ENCODE measurements at regions not wholly inside any gene's neighbourhood (a gene's known extent, or its start where the extent isn't known, plus 50 kb on each side); places are given as distances from the start of the nearest gene placed in this dataset.

DNA sequence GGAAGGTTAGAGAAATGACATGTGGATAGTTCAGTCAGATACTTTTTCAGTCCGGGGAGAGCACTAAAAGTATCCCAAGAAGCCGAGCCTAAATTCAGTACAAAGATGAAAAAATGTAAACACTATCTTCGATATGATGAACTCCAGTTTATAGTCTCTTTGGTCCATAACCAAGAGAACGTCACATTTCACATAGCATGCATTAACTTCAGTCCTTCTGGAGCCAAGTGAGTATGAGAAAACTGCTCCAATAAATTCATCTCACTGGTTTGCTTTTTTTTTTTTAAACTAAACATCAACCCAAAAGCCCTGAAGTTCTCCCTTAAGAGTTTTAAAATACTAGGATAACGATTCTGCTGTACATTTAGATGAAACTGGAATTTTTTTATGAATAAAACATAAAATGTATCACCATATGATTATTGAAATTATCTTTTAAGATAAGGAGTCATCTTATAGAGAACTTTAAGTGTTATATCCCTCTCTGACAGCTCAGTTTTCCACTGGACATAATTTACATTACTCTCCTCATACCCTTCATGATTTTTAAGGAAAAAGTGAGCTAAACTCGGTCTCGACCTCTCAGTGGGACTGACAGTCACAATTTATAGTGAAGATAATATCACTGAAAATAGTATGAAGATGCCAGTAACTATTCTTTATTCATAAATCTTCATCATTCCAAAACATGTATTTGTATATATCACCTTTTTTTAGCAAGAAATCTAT lies 841.5 kb upstream of the FLRT2 start:
- Mint-ChIP-seq H3K27ac (no peak overlapping the region), H3K4me3 (no peak overlapping the region), H3K36me3 (no peaks in the 10 kb centered on the region), H3K4me1 (no peaks in the 10 kb centered on the region), H3K27me3 (ENCODE audit: low read depth in 3 of 3) (peaks cover 0 to 2% (median 0%) of the 10 kb centered on the region in 3 donors), H3K9me3 (peaks cover 0 to 11% (median 7%) of the 10 kb centered on the region in 7 donors)
- Histone ChIP-seq H3K4me2 (replicated peaks; ENCODE audit: extremely low read depth, low read length, poor library complexity, severe bottlenecking) (no peak overlapping the region), H3K9me3 (replicated peaks in 1 of 2; ENCODE audit: control insufficient read depth in 1 of 2, insufficient read depth in 1 of 2, low read length in 2 of 2) (peaks cover 5 to 6% of the 10 kb centered on the region in 2 donors), H3K9ac (ENCODE audit: insufficient read depth, low read length, poor library complexity, severe bottlenecking) (no peak overlapping the region), H2AFZ (ENCODE audit: insufficient read depth, low read depth, low read length, poor library complexity, severe bottlenecking) (no peak overlapping the region), H3K4me3 (replicated peaks in 1 of 3; ENCODE audit: low read depth in 2 of 3, low read length in 3 of 3) (no peak overlapping the region), H4K20me1 (ENCODE audit: insufficient read depth, low read length) (no peaks in the 10 kb centered on the region), H3K36me3 (replicated peaks in 1 of 2; ENCODE audit: control insufficient read depth in 1 of 2, insufficient read depth in 2 of 2, low read length in 2 of 2) (no peaks in the 10 kb centered on the region), H3K4me1 (ENCODE audit: control insufficient read depth in 1 of 2, insufficient read depth in 2 of 2, low read length in 2 of 2) (no peaks in the 10 kb centered on the region), H3K79me2 (ENCODE audit: insufficient read depth, low read length) (no peaks in the 10 kb centered on the region), H3K27ac (ENCODE audit: low read depth in 1 of 2, low read length in 2 of 2) (no peak overlapping the region), H3K27me3 (ENCODE audit: control insufficient read depth in 2 of 2, insufficient read depth in 2 of 2, low read length in 2 of 2) (no peaks in the 10 kb centered on the region)
- TF ChIP-seq, protein P1, sequence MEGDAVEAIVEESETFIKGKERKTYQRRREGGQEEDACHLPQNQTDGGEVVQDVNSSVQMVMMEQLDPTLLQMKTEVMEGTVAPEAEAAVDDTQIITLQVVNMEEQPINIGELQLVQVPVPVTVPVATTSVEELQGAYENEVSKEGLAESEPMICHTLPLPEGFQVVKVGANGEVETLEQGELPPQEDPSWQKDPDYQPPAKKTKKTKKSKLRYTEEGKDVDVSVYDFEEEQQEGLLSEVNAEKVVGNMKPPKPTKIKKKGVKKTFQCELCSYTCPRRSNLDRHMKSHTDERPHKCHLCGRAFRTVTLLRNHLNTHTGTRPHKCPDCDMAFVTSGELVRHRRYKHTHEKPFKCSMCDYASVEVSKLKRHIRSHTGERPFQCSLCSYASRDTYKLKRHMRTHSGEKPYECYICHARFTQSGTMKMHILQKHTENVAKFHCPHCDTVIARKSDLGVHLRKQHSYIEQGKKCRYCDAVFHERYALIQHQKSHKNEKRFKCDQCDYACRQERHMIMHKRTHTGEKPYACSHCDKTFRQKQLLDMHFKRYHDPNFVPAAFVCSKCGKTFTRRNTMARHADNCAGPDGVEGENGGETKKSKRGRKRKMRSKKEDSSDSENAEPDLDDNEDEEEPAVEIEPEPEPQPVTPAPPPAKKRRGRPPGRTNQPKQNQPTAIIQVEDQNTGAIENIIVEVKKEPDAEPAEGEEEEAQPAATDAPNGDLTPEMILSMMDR (IDR thresholded peaks at IDR 0.05), result no peak
- intact Hi-C loops (cut with micrococcal nuclease), result no loop called here
- no peak for DNase-seq
- WGBS (ENCODE audit: insufficient coverage), result 96% methylated on average over 3 of the region's 7 CpGs

DNA sequence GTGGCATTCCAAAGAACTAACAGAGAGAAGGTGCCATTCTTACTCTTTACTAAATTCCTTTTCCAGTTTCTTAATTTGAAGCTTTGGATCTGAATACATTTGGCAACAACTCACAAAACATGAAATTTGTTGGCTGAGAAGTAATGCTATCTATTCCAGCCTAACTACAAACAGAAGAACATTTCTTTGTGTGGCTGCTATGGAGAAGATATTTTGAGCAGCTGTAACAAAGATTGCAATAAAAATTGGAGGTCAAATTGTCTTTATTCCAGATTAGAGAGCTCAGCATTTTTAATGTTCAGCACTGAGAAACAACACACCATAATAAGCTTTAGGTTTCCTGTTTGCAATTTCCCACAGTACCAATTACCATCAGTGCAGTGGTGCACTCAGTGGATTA lies 835.8 kb upstream of the FLRT2 start:
- DNase-seq, result no peak
- H3K9me3 ChIP-seq (replicated peaks in 1 of 2; ENCODE audit: control insufficient read depth in 1 of 2, insufficient read depth in 1 of 2, low read length in 2 of 2), result no peaks in the 10 kb centered on the region
- intact Hi-C loops (cut with micrococcal nuclease), result no loop called here
- Mint-ChIP-seq H3K27ac (no peak overlapping the region), H3K27me3 (ENCODE audit: low read depth in 3 of 3) (no peaks in the 10 kb centered on the region), H3K4me1 (no peaks in the 10 kb centered on the region), H3K36me3 (no peaks in the 10 kb centered on the region), H3K4me3 (no peak overlapping the region), H3K9me3 (no peaks in the 10 kb centered on the region)
- H3K4me2 ChIP-seq (replicated peaks; ENCODE audit: extremely low read depth, low read length, poor library complexity, severe bottlenecking), result no peak overlapping the region
- no peak overlapping the region for H3K9ac ChIP-seq (ENCODE audit: insufficient read depth, low read length, poor library complexity, severe bottlenecking)
- H3K79me2 ChIP-seq (ENCODE audit: insufficient read depth, low read length), result no peaks in the 10 kb centered on the region
- H2AFZ ChIP-seq (ENCODE audit: insufficient read depth, low read depth, low read length, poor library complexity, severe bottlenecking), result no peak overlapping the region
- no peaks in the 10 kb centered on the region for H4K20me1 ChIP-seq (ENCODE audit: insufficient read depth, low read length)
- no peaks in the 10 kb centered on the region for H3K27me3 ChIP-seq (ENCODE audit: control insufficient read depth in 2 of 2, insufficient read depth in 2 of 2, low read length in 2 of 2)
- no peaks in the 10 kb centered on the region for H3K36me3 ChIP-seq (replicated peaks in 1 of 2; ENCODE audit: control insufficient read depth in 1 of 2, insufficient read depth in 2 of 2, low read length in 2 of 2)
- no peaks in the 10 kb centered on the region for H3K4me1 ChIP-seq (ENCODE audit: control insufficient read depth in 1 of 2, insufficient read depth in 2 of 2, low read length in 2 of 2)
- no peak overlapping the region for H3K27ac ChIP-seq (ENCODE audit: low read depth in 1 of 2, low read length in 2 of 2)
- TF ChIP-seq, protein P1 (IDR thresholded peaks at IDR 0.05), result no peak
- no peak overlapping the region for H3K4me3 ChIP-seq (replicated peaks in 1 of 3; ENCODE audit: low read depth in 2 of 3, low read length in 3 of 3)

All from CD14-positive monocyte (primary cell).